HEK293 (cell line): ENCODE measurements at regions not wholly inside any gene's neighbourhood (a gene's known extent, or its start where the extent isn't known, plus 50 kb on each side); places are given as distances from the start of the nearest gene placed in this dataset.

Experiments used
- CTCF ChIA-PET: fragments of 350-600 bp; formaldehyde crosslinking; extraction: SDS; loops from one replicate; lab custom pipeline; 2021; ENCODE audit warnings: antibody characterized with exemption; lab: Yijun Ruan, JAX
- POLR2A ChIA-PET: fragments of 300-600 bp; formaldehyde crosslinking; extraction: SDS; loops from one replicate; lab custom pipeline; 2020; ENCODE audit warnings: antibody characterized with exemption, inconsistent platforms; lab: Yijun Ruan, JAX
- H3K27ac ChIP-seq: fragments of 200-500 bp; sonication (Bioruptor generic); 2 replicates; pipeline ENCODE4 v1.5.1; 2014; ENCODE audit warnings: low read depth, low read length, control low read depth, inconsistent platforms; ENCODE audit errors: extremely low read depth
- H3K36me3 ChIP-seq, 2 experiments: fragments of 200-500 bp in 1 of 2; sonication (Bioruptor generic) in 1 of 2; 1 replicate in 1 of 2; 2 replicates in 1 of 2; pipeline ENCODE4 v1.5.1; 2014 to 2017; ENCODE audit warnings: inconsistent platforms in 2 of 2, low read length in 2 of 2; ENCODE audit not compliant: control insufficient read depth in 2 of 2, insufficient read depth in 1 of 2
- H3K4me1 ChIP-seq: fragments of 200-500 bp; sonication (Bioruptor generic); 2 replicates; pipeline ENCODE4 v1.5.1; 2014; ENCODE audit warnings: mild to moderate bottlenecking, low read length, inconsistent platforms; ENCODE audit not compliant: control insufficient read depth, insufficient read depth
- H3K4me3 ChIP-seq: 2 replicates; pipeline ENCODE4 v1.5.1; 2011; ENCODE audit warnings: low read depth, mild to moderate bottlenecking, control low read depth, low read length, moderate library complexity
- H3K9me3 ChIP-seq: fragments of 200-500 bp; sonication (Bioruptor generic); 2 replicates; pipeline ENCODE4 v1.5.1; 2014; ENCODE audit warnings: low read depth, low read length, inconsistent platforms; ENCODE audit not compliant: control insufficient read depth, insufficient read depth
- KLF10 ChIP-seq: fragments of 450-650 bp; IDR thresholded peaks from 2 replicates; pipeline ENCODE4 v1.5.1; 2018; ENCODE audit warnings: missing biosample characterization, mild to moderate bottlenecking, missing genetic modification characterization
- KLF7 ChIP-seq: fragments of 450-650 bp; formaldehyde crosslinking; IDR thresholded peaks from 2 replicates; pipeline ENCODE4 v1.5.1; 2016; ENCODE audit warnings: missing biosample characterization, missing genetic modification characterization, borderline replicate concordance
- MYNN ChIP-seq: fragments of 450-650 bp; formaldehyde crosslinking; IDR thresholded peaks from 2 replicates; pipeline ENCODE4 v1.5.1; 2016; ENCODE audit warnings: missing biosample characterization, missing genetic modification characterization, borderline replicate concordance
- PBX3 ChIP-seq: sonication (generic); formaldehyde crosslinking; IDR thresholded peaks from 2 replicates; pipeline ENCODE4 v1.8.1; 2022; ENCODE audit warnings: mild to moderate bottlenecking, moderate library complexity, missing genetic modification reagents
- SETDB1 ChIP-seq: IDR thresholded peaks from one replicate; pipeline ENCODE4 v1.6.1; 2017; ENCODE audit warnings: mild to moderate bottlenecking, low read length, moderate library complexity, mixed read lengths; ENCODE audit not compliant: insufficient read length
- ZBTB20 ChIP-seq: fragments of 450-650 bp; formaldehyde crosslinking; IDR thresholded peaks from 2 replicates; pipeline ENCODE4 v1.5.1; 2016; ENCODE audit warnings: missing biosample characterization, missing genetic modification characterization
- ZBTB21 ChIP-seq: fragments of 450-650 bp; formaldehyde crosslinking; IDR thresholded peaks from 2 replicates; pipeline ENCODE4 v1.5.1; 2017; ENCODE audit warnings: missing biosample characterization, missing genetic modification characterization
- ZNF146 ChIP-seq: fragments of 450-650 bp; formaldehyde crosslinking; IDR thresholded peaks from 2 replicates; pipeline ENCODE4 v1.5.1; 2016; ENCODE audit warnings: missing biosample characterization, missing genetic modification characterization
- ZNF148 ChIP-seq: fragments of 450-650 bp; formaldehyde crosslinking; IDR thresholded peaks from 2 replicates; pipeline ENCODE4 v1.5.0; 2017; ENCODE audit warnings: missing biosample characterization, missing genetic modification characterization, borderline replicate concordance
- ZNF18 ChIP-seq: fragments of 450-650 bp; formaldehyde crosslinking; IDR thresholded peaks from 2 replicates; pipeline ENCODE4 v1.5.1; 2016; ENCODE audit warnings: missing biosample characterization, missing genetic modification characterization
- ZNF184 ChIP-seq: fragments of 450-650 bp; IDR thresholded peaks from 2 replicates; pipeline ENCODE4 v1.5.1; 2018; ENCODE audit warnings: missing biosample characterization, mild to moderate bottlenecking, missing genetic modification characterization
- ZNF248 ChIP-seq: fragments of 450-650 bp; formaldehyde crosslinking; IDR thresholded peaks from 2 replicates; pipeline ENCODE4 v1.5.1; 2017; ENCODE audit warnings: missing biosample characterization, missing genetic modification characterization
- ZNF292 ChIP-seq: fragments of 450-650 bp; formaldehyde crosslinking; IDR thresholded peaks from 2 replicates; pipeline ENCODE4 v1.5.1; 2016; ENCODE audit warnings: low read depth, missing biosample characterization, missing genetic modification characterization, borderline replicate concordance
- ZNF350 ChIP-seq: fragments of 450-650 bp; formaldehyde crosslinking; IDR thresholded peaks from 2 replicates; pipeline ENCODE4 v1.5.0; 2017; ENCODE audit warnings: missing biosample characterization, mild to moderate bottlenecking, missing genetic modification characterization
- ZNF362 ChIP-seq: fragments of 450-650 bp; formaldehyde crosslinking; IDR thresholded peaks from 2 replicates; pipeline ENCODE4 v1.5.1; 2016; ENCODE audit warnings: missing biosample characterization, missing genetic modification characterization
- ZNF394 ChIP-seq: fragments of 450-650 bp; formaldehyde crosslinking; IDR thresholded peaks from 2 replicates; pipeline ENCODE4 v1.5.1; 2016; ENCODE audit warnings: missing biosample characterization, missing genetic modification characterization, mild to moderate bottlenecking, moderate library complexity, borderline replicate concordance
- ZNF449 ChIP-seq: fragments of 450-650 bp; formaldehyde crosslinking; IDR thresholded peaks from 2 replicates; pipeline ENCODE4 v1.5.1; 2017; ENCODE audit warnings: missing biosample characterization, mild to moderate bottlenecking, missing genetic modification characterization, moderate library complexity
- ZNF529 ChIP-seq: fragments of 450-650 bp; formaldehyde crosslinking; IDR thresholded peaks from 2 replicates; pipeline ENCODE4 v1.5.1; 2017; ENCODE audit warnings: missing genetic modification characterization, missing biosample characterization; ENCODE audit not compliant: insufficient replicate concordance
- ZNF530 ChIP-seq: fragments of 450-650 bp; formaldehyde crosslinking; IDR thresholded peaks from 2 replicates; pipeline ENCODE4 v1.5.1; 2016; ENCODE audit warnings: low read depth, missing biosample characterization, missing genetic modification characterization
- ZNF692 ChIP-seq: fragments of 450-650 bp; formaldehyde crosslinking; IDR thresholded peaks from 2 replicates; pipeline ENCODE4 v1.5.1; 2016; ENCODE audit warnings: missing biosample characterization, missing genetic modification characterization
- ZNF785 ChIP-seq: fragments of 450-650 bp; formaldehyde crosslinking; IDR thresholded peaks from 2 replicates; pipeline ENCODE4 v1.5.1; 2016; ENCODE audit warnings: missing biosample characterization, missing genetic modification characterization
- ZNF830 ChIP-seq: fragments of 450-650 bp; IDR thresholded peaks from 2 replicates; pipeline ENCODE4 v1.5.0; 2018; ENCODE audit warnings: missing biosample characterization, missing genetic modification characterization, low read depth, mild to moderate bottlenecking, moderate library complexity
- ZNF837 ChIP-seq: fragments of 450-650 bp; formaldehyde crosslinking; IDR thresholded peaks from 2 replicates; pipeline ENCODE4 v1.5.1; 2016; ENCODE audit warnings: missing biosample characterization, missing genetic modification characterization
- ZSCAN30 ChIP-seq: fragments of 450-650 bp; IDR thresholded peaks from 2 replicates; pipeline ENCODE4 v1.5.1; 2018; ENCODE audit warnings: missing biosample characterization, mild to moderate bottlenecking, missing genetic modification characterization, moderate library complexity

GRCh38 chr18:22542406-22542835 is 124.7 kb upstream of the CTAGE1 start:
- Histone ChIP-seq H3K36me3 (no peaks in the 10 kb centered on the region), H3K4me1 (peaks cover 10% of the 10 kb centered on the region), H3K4me3 (no peak overlapping the region), H3K9me3 (no peaks in the 10 kb centered on the region), H3K27ac (no peak overlapping the region)
- ChIA-PET CTCF (no interaction called here), POLR2A (no interaction called here)
- TF ChIP-seq ZNF785 (tag by site-specific recombination) (no peak), ZNF18 (tag by site-specific recombination) (no peak), ZNF830 (tag by site-specific recombination) (no peak), ZBTB20 (tag by site-specific recombination) (no peak), ZNF692 (tag by site-specific recombination) (no peak), KLF7 (tag by site-specific recombination) (no peak), ZNF449 (tag by site-specific recombination) (no peak), SETDB1 (no peak), ZNF529 (tag by site-specific recombination) (no peak), ZBTB21 (no peak), PBX3 (CRISPR knock-in tag) (no peak), ZNF362 (tag by site-specific recombination) (no peak), ZNF530 (tag by site-specific recombination) (no peak)

GRCh38 chr18:22543769-22544168 is 126.1 kb upstream of the CTAGE1 start:
- Histone ChIP-seq H3K36me3 (no peaks in the 10 kb centered on the region), H3K9me3 (no peaks in the 10 kb centered on the region), H3K27ac (no peak overlapping the region), H3K4me1 (peaks cover 10% of the 10 kb centered on the region), H3K4me3 (no peak overlapping the region)
- POLR2A ChIA-PET, result no interaction called here
- TF ChIP-seq ZNF148 (tag by site-specific recombination) (no peak), ZNF184 (tag by site-specific recombination) (no peak), ZNF146 (tag by site-specific recombination) (no peak), ZNF350 (tag by site-specific recombination) (no peak), ZBTB21 (no peak), ZNF248 (tag by site-specific recombination) (no peak), ZSCAN30 (no peak), MYNN (tag by site-specific recombination) (no peak), KLF10 (tag by site-specific recombination) (no peak), ZNF292 (no peak), ZNF837 (tag by site-specific recombination) (no peak), ZNF394 (no peak)
- CTCF ChIA-PET, result no interaction called here
